Superior temporal gyrus (tissue), 1 donor: ENCODE measurements at regions not wholly inside any gene's neighbourhood (a gene's known extent, or its start where the extent isn't known, plus 50 kb on each side); places are given as distances from the start of the nearest gene placed in this dataset.

Experiments
- DNase-seq: peaks from one replicate; pipeline ENCODE4 v3.0.0-alpha.2; 2016; ENCODE audit errors: extremely low spot score

GRCh38 chr13:74674720-74675119 lies 540.5 kb upstream of the KLF12 start:
- no peak for DNase-seq

GRCh38 chr13:74669149-74669548 lies 534.9 kb upstream of the KLF12 start:
- DNase-seq, result no peak

GRCh38 chr13:74667656-74668203 lies 533.5 kb upstream of the KLF12 start:
- DNase-seq, result no peak

GRCh38 chr13:74662905-74663304 lies 528.7 kb upstream of the KLF12 start:
- DNase-seq, result no peak

- DNase-seq, result no peak
Observed at GRCh38 chr13:74661851-74662250, 527.6 kb upstream of the KLF12 start.

- no peak for DNase-seq
Observed at GRCh38 chr13:74657765-74658164, 523.6 kb upstream of the KLF12 start.

GRCh38 chr13:74651121-74651520 lies 516.9 kb upstream of the KLF12 start:
- no peak for DNase-seq

GRCh38 chr13:74647991-74648390 lies 513.8 kb upstream of the KLF12 start:
- DNase-seq, result no peak

GRCh38 chr13:74647211-74647610 lies 513.0 kb upstream of the KLF12 start:
- DNase-seq, result no peak

- no peak for DNase-seq
Observed at GRCh38 chr13:74646091-74646490, 511.9 kb upstream of the KLF12 start.

GRCh38 chr13:74645586-74645985 lies 511.4 kb upstream of the KLF12 start:
- no peak for DNase-seq

- DNase-seq, result no peak
Observed at GRCh38 chr13:74644229-74644628, 510.0 kb upstream of the KLF12 start.

- DNase-seq, result no peak
Observed at GRCh38 chr13:74641586-74641985, 507.4 kb upstream of the KLF12 start.

- no peak for DNase-seq
Observed at GRCh38 chr13:74633734-74634133, 499.5 kb upstream of the KLF12 start.

- DNase-seq, result no peak
Observed at GRCh38 chr13:74629985-74630384, 495.8 kb upstream of the KLF12 start.

- no peak for DNase-seq
Observed at GRCh38 chr13:74625541-74625940, 491.3 kb upstream of the KLF12 start.

GRCh38 chr13:74623761-74624160 lies 489.6 kb upstream of the KLF12 start:
- DNase-seq, result no peak

- DNase-seq, result no peak
Observed at GRCh38 chr13:74622284-74622683, 488.1 kb upstream of the KLF12 start.

- DNase-seq, result no peak
Observed at GRCh38 chr13:74620711-74621110, 486.5 kb upstream of the KLF12 start.

GRCh38 chr13:74620308-74620707 lies 486.1 kb upstream of the KLF12 start:
- no peak for DNase-seq

GRCh38 chr13:74597526-74597925 lies 463.3 kb upstream of the KLF12 start:
- DNase-seq, result no peak

GRCh38 chr13:74596691-74597090 lies 462.5 kb upstream of the KLF12 start:
- DNase-seq, result no peak

GRCh38 chr13:74593688-74594087 lies 459.5 kb upstream of the KLF12 start:
- no peak for DNase-seq

GRCh38 chr13:74586847-74587246 lies 452.6 kb upstream of the KLF12 start:
- DNase-seq, result no peak

GRCh38 chr13:74576420-74576819 lies 442.2 kb upstream of the KLF12 start:
- DNase-seq, result peak; percentile 43
